Posterior cingulate gyrus (tissue), 11 donors: ENCODE measurements at regions not wholly inside any gene's neighbourhood (a gene's known extent, or its start where the extent isn't known, plus 50 kb on each side); places are given as distances from the start of the nearest gene placed in this dataset.

Experiments used
- DNase-seq, 10 donors: peaks; one replicate each; pipeline versions ENCODE4 v3.0.0 to v3.0.0-alpha.2; 2020 to 2021; ENCODE audit warnings: mixed read lengths in 3 of 10
- intact Hi-C: fragments of 100-400 bp; cut with DNase I; formaldehyde crosslinking; loops from one replicate; pipeline ENCODE4 v1.15.1; 2023

- intact Hi-C loops = no loop called here
- DNase-seq = no peak
These were observed 340.3 kb downstream of the BRINP2 start for GRCh38 chr1:177511036-177511435.

GRCh38 chr1:177505905-177506590 lies 335.3 kb downstream of the BRINP2 start:
- intact Hi-C loops = no loop called here
- no peak for DNase-seq

GRCh38 chr1:177495878-177496277 lies 325.1 kb downstream of the BRINP2 start:
- intact Hi-C loops = no loop called here
- DNase-seq = no peak

DNA sequence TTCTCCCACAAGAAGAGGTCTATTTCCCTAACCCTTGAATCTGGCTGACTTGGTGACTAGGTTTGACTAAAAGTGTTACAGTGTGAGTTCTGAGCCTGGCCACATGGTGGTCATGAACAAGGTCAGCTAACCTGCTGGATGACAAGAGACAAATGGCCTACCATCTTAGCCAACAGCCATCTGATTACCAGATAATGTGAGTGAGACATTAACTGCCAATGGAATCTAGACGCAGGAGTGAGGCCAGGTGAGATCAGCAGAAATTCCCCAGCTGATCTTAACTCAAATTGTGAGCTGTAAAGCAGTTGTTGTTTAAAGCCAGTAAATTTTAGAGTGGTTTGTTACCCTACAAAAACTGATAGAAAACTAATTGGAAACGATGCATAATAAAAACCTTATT lies 320.0 kb downstream of the BRINP2 start:
- intact Hi-C loops = no loop called here
- DNase-seq = no peak

GRCh38 chr1:177490036-177490639 lies 319.4 kb downstream of the BRINP2 start:
- DNase-seq = no peak
- intact Hi-C loops = no loop called here

- no peak for DNase-seq
- intact Hi-C loops = no loop called here
These were observed 318.0 kb downstream of the BRINP2 start for GRCh38 chr1:177488722-177489121.

DNA sequence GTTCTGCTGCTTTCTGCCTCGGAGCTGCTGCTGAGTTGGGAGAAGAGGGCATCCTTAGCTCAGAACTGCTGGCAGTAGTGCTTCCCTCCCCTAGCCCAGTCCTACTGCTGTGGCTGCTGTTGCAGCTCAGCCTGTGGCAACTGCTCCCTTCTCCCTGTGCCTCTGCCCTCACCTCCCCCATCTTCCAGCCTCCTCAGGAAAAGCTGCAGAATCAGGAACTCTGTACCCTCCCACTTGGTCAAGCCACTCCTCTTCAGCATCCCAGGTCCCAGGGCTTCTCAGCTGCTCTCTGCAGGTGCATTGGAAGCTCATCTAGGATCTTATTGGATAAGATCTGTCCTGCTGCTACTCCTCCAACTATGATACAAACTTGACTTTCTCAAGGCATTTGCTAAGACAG lies 316.7 kb downstream of the BRINP2 start:
- intact Hi-C loops = no loop called here
- no peak for DNase-seq

- DNase-seq = no peak
- intact Hi-C loops = no loop called here
These were observed 310.1 kb downstream of the BRINP2 start for GRCh38 chr1:177480741-177481305.

DNA sequence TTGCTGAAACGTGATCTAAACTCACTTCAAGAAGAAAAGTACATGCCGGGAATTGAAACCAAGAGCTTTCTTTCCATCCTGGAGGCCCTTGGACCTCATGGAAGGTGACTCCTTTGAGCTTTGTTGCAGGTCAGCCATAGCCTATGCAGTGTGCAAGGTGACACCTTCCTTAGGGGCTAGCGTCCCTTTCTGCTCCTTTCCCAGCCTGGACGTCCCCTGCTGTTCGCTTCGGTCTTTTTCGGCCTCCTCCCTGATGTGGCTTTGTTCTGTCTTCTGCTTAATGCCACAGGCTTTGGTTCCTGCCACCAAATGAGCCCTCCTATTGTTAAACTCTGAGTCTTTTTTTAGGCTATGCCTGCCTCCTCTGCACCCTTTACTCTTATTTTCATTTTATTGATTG lies 308.8 kb downstream of the BRINP2 start:
- intact Hi-C loops = no loop called here
- no peak for DNase-seq

DNA sequence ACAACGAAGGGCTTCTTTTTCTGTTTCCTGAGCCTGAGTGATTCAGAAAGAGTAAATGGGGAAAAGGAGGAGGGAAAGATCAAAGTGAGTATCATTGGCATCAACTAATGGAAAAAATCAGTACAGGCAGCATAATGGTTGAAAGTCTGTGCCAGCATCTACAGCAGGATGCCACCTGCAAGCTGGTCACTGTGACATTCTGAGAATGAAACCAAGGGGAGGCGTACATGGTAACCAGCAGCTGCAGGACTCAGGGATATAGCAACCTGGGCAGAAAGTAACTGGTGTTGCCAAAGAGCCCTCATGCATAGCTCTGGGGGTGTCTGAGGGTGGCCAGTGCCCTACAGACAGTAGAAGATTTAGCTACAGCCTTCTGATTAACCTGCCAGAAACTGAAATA lies 305.9 kb downstream of the BRINP2 start:
- intact Hi-C loops = no loop called here
- DNase-seq = no peak

GRCh38 chr1:177472567-177472966 lies 301.8 kb downstream of the BRINP2 start:
- no peak for DNase-seq
- intact Hi-C loops = no loop called here

- DNase-seq = no peak
- intact Hi-C loops = no loop called here
These were observed 300.5 kb downstream of the BRINP2 start for GRCh38 chr1:177471244-177471643.

- intact Hi-C loops = no loop called here
- DNase-seq = no peak
These were observed 298.8 kb downstream of the BRINP2 start for GRCh38 chr1:177469519-177469918.

GRCh38 chr1:177466286-177466685 lies 295.5 kb downstream of the BRINP2 start:
- intact Hi-C loops = no loop called here
- DNase-seq = no peak

DNA sequence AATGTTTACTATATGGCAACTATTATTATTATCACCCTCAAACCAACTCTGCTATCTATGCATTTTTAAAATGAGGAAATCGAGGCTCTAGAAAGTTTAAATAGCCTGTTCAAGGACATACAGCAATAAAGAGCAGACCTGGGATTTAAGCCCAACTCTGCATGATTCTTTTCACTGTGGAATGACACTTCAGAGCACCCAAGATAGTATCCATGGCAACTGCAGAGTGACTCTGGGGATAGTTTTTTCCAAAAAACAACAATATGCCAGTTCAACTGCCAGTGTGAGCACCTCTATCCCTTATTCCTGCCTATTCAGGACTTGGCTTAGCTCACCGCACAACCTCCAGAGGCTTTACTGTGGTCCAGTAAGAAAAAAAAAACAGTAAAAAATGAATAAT lies 293.9 kb downstream of the BRINP2 start:
- no peak for DNase-seq
- intact Hi-C loops = no loop called here

DNA sequence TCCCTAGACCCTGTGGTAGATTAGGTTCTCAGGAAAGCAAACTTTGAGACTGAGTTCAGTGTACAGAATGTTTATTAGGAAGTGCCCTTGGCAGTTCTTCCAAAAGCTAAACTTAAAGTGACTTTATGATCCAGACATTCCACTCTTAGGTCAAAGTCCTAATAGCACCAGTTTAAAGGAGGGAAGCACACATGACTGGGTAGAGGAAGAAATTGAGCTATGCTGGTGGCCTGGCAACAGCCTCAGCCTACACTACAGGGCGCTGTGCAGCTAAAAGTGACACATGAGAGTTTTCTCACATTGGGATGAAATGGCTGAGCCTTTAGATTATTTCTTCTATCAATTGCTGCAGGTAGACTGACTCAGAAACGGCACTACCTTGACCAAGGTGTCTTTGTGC lies 280.4 kb downstream of the BRINP2 start:
- DNase-seq = no peak
- intact Hi-C loops = no loop called here

GRCh38 chr1:177448652-177449357 lies 278.0 kb downstream of the BRINP2 start:
- intact Hi-C loops = no loop called here
- peak in 2 of 10 donors; percentile 22 to 54 for DNase-seq

GRCh38 chr1:177448036-177448615 lies 277.4 kb downstream of the BRINP2 start:
- intact Hi-C loops = no loop called here
- no peak for DNase-seq

DNA sequence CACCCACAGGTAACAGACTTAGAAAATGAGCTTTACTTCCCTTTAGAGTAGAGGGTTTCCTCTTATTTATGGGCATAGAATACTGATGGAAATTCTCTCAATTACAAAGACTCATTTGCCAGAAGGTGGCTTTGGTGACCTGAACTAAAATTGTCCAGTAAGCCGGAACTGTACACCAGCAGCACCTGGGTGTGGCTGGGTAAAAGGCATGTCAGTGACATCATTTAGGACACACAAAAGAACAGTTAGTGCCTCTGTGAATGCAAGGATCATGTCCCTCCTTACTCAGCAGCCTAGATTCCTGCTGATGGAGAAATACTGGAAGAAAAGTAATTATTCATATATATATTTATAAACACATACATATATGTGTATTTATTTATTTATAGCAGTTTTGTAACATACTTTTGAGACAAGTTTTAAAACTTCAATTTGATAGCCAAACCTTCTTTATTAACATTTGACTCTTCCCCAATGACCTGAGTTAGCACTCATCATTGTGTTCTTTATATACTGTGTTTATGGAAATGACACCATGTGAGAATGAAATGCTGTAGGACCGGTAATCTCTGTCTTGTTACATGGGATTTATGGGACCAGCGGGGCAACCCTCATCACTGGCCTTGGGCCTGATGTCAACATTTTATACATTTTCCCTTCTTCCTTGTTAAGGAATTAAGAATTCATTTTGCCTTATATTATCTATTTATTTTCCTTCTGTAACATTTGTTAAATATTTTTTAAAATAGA lies 274.4 kb downstream of the BRINP2 start:
- no peak for DNase-seq
- intact Hi-C loops = no loop called here

DNA sequence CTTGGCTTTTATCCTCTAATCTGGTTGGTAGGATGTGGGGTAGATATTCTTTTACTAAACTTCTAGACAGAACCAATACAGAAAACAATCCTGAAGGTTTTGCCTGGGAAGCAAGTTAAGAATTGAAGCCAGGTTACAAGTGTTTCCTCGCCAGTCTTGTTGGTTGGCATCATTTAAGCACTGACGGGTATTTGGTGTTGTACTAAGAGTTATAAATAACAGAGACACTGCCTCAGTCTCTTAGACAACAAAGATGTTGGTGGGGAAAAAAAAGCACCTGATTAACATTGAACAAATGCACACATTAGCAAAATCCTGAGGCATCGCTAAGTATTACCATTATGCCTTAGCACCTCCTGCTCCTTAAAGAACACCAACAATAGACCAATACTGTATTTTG lies 272.2 kb downstream of the BRINP2 start:
- no peak for DNase-seq

DNA sequence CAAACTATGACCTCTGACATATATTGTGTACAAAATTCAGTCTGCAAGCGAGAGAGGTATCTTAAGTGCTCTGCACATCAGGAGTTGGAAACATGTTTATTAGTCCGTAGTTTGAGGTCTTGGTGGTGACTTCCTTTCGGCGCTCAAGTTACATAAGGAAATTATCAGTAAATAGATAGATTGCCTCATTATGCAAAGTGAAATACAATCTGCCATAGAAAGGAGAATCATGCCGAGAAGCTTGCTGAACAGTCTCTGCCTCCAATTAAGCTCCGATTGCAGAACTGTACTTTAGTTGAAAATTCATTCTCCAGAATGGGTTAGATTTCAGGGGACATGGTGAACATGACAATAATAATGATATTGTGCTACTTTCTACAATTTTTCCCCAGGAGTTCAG lies 271.8 kb downstream of the BRINP2 start:
- intact Hi-C loops = no loop called here
- no peak for DNase-seq

More for the DNA sequence above, 272.2 kb downstream of the BRINP2 start:
- intact Hi-C loops = no loop called here
